ENCODE measurements at regions not wholly inside any gene's neighbourhood (a gene's known extent, or its start where the extent isn't known, plus 50 kb on each side); places are given as distances from the start of the nearest gene placed in this dataset.
"Not testable (repeated sequence)": the region's sequence is repeated elsewhere in the genome, so short reads cannot be mapped to it uniquely, and the experiment has no call there.

DNA sequence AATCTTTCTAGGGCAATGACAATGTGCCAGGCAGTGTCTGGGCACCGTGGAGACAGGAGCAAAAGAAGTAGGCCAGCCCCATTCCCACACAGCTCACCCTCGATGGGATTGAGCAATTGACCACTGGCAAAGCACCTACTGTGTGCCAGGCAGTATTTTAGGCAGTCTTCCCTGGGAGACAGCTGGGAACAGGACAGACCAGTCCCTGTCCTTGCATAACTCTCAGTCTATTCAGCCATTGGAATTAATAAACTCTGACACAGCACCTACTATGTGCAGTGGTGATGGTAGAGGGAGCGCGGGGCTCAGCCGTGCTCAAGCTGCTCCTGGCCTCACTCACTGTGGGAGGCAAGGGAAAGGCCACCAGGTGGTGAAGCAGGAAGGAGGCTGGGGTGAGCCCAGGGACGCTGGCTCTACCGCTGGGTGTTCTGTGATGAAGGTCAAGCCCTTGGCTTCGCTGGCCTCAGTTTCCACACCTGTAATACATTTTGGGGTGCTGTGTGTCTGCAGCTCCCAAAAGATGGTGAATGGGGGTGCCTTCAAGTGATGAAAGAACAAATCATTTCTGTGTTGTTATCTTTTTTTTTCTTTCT is 122.3 kb upstream of the PMEPA1 start:
- no peak for DNase-seq (ENCODE audit: low spot score)

DNA sequence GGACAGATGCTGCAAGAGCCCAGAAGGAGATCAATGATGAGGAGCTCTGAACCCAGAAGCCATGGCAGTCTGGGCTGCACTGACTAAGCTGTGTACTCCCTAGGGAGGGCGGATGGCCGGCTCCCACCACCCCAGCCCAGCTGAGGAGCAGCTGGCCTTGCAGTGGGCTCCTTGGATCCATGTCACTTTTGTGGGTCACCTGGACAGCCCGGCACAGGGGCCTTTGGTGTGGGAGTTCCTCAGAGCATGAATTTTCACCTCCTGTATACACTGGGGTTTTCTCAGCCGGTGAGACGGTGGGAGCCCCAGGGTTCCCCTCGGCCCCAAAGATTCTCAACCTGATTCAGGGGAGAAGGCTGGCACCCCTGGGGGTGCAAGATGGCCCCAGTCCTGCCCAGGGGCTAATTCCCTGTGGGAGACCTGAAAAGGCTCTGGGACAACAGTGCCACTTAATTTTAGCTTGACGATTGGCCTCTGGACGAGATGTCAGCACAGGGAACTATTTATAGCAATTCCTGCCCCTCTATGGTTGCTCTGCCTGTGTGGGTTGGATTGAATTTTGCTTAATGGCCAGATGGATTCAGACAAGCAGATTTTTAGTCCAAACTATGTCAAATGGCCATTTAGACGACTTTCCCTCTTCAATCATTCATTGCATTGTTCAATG is 121.6 kb upstream of the PMEPA1 start:
- DNase-seq (ENCODE audit: low spot score): no peak

DNA sequence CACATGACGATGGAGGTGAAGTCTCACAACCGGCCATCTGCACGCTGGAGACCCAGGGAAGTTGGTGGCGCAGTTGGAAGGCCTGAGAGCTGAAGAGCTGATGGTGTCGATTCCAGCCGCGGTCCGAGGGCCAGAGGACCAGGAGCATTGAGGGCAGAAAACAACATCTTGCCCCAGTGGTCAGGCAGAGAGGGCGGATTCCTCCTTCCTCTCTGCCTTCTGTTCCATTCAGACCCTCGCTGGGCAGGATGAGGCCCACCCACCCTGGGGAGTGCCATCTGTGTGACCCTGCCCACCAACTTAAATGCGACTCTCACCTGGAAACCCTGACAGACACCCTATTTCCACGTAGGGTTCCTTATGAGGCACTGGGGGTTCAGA is 120.7 kb upstream of the PMEPA1 start:
- DNase-seq (ENCODE audit: low spot score): no peak

DNA sequence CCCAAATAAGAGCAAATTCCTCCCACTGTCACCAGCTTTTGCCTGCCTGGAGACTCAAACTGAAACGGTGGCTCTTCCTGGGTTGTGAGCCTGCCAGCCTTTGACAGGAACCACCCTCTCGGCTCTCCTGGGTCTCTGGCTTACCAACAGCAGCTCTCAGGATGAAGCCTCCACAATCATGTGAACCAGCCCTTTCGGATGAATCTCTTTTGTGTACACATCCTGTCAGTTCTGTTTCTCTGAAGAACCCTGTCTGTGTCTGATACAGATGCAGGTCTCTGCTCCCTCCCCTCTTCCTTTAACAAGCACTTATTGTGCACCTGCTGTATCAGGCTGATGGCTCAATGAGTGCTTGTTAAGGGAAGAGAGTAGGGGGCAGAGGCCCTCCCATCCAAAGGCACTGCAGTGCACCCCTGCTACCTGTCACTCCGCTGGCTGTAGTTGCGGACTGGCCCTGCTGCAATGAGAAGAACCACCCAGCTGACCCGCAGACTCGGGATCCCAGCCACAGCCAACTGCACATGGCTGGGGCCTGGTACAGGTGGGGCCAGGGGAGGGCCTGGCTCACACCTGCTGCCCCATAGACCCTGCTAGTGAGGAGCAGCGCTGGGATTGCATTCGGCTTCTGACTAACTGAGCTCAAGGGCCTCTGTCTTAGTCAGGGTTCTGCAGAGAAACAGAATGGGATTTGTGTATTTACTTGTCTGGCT is 120.1 kb upstream of the PMEPA1 start:
- no peak for DNase-seq (ENCODE audit: low spot score)

DNA sequence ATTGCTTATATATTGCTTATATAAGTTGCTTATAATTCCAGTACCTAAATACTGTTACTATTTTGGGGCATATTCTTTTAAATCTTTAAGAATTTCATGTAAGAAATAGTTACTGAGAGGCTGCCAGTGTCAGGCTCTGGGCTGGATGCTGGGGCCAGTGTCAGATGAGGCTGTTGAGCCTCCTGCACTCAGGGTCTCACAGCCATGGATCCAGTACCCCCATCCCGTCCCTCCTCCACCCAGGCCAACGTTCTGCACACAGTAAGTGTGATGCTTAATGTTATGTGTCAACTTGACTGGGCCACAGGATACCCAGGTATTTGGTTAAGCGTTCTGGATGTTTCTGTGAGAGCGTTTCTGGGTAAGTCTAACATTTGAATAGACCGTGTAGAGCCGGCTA is 119.5 kb upstream of the PMEPA1 start:
- no peak for DNase-seq (ENCODE audit: low spot score)

DNA sequence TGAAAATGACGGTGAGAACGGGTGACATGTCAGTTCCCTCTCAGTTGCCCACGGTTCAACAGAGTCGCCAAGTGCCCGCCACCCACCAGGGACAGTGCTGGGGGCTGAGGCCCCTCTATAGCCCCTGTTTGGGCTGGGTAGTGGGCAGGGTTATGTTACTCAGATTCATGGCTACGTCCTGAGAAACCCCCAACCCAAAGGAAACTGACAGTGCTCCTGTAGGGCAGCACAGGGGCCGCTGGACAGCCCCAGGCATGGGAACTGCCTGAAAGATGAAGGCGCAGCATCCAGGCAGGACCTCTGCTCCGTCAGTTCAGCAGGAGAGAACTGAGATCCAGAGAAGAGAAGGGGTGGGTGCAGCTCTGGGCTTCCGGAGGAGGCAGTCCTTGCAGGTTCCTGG is 118.9 kb upstream of the PMEPA1 start:
- DNase-seq (ENCODE audit: low spot score): no peak

DNA sequence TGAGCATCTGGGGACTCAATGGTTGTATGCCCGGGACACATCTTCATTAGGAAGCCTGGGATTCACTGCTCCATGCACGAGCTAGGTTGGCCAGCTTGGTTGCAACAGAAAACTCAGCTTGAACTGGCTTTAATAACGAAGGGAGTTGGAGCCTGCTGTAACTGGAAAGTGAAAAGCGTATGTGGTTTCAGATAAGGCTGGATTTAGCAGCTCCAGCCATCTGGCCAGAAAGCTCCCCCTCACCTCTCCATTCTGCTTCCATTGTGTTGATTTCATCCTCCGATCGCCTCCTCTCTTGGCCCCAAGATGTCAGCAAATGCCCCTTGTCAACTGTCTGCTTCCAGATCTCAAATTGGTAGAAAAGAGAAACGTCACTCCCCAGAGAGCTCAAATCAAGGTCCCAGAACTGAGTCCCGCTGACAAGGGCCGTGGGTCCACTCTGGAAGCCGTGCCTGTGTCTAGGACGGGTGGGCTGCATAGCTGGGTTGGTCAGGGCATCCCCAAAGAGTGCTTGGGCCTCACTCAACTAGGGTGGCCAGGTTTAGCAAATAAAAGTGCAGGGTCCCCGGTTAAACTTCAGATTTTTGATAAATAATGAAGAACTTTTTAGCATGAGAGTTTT is 117.0 kb upstream of the PMEPA1 start:
- DNase-seq (ENCODE audit: low spot score): no peak

DNA sequence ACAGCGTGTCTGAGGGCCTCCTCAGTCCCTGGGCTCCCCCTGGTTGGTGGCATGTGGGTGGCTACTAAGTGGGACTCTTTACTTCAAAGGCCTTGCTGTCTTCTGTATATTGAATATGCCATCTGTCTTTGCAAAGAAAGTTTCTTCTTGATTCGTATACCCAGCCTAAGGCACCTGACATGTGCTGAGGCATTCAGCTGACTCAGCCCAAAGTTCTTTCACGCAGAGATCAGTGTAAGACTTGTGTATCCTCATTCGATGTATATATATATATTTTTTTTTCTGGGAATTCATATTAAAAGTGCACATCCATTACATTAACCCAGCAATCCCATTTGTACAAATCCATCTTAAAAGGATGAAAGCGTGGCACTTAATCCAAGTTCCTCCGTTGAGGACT is 115.1 kb upstream of the PMEPA1 start:
- DNase-seq (ENCODE audit: low spot score): no peak

DNA sequence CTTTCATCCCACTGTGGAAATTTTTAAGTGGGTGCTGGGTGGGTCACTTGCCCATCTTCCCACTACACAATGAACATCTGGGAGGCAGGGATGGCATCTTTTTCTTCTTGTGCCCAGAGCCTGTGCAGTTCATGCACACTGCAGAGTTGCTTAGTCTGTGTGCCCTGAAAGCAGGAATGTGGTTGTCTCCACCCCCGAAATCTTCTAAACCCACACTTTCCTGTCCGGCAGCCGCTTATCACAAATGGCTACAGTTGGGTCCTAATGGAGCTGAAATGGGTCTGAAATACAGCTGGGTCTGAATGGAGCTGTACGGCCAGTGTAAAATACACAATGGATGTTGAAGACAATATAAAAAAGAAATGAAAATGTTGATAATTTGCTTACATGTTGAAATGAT is 112.1 kb upstream of the PMEPA1 start:
- no peak for DNase-seq (ENCODE audit: low spot score)

DNA sequence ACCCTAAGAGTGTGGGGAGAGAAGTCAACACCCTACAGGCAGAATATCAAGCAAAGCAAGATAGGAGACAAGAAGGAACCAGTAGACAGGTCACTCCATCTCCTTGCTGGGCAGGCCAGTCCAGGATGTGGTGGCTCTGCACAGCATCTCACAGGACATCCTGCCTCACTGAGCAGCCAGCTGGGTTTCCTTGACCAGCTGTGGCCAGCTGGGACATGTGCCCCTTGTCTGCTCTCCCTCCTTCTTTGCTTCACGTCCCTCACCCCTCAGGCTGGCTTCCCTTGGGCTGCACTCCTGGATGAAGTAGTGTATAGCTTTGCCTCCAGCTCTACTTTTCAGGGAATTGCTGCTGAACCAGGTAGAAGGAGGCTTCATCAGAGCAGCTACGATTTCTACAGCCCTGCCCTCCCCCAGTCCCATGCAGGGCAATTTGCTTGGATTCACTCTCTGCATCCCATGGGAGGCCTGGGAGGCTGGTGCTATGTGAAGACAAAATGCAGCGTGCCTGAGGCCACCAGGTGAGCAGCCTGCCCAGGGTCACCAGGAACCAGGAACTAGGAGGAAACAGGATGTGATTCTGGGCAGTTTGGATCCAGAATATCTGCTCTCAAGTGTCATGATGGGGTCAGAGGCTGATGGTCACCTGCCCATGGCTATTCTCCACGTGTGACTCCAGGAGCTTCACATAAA is 110.0 kb upstream of the PMEPA1 start:
- DNase-seq (ENCODE audit: low spot score): no peak

DNA sequence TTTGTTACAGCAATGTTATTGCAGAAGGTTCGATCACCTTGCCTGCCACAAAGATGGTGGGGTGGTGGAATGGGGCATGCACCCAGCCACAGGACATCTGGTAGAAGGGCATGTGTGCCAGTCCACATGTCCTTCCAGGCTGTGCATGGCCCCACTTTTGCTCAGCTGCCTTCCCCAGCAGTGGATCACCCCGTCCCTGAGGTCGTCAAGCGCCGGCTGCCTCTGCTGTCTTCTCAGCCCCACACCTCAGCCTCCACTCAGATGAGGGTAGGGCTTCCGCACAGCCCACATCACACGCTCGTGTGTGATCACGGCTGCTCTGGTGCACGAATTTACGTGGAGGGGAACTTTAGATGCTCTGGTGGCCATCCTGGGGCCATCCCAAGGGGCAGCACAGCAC is 109.5 kb upstream of the PMEPA1 start:
- DNase-seq (ENCODE audit: low spot score): no peak

DNA sequence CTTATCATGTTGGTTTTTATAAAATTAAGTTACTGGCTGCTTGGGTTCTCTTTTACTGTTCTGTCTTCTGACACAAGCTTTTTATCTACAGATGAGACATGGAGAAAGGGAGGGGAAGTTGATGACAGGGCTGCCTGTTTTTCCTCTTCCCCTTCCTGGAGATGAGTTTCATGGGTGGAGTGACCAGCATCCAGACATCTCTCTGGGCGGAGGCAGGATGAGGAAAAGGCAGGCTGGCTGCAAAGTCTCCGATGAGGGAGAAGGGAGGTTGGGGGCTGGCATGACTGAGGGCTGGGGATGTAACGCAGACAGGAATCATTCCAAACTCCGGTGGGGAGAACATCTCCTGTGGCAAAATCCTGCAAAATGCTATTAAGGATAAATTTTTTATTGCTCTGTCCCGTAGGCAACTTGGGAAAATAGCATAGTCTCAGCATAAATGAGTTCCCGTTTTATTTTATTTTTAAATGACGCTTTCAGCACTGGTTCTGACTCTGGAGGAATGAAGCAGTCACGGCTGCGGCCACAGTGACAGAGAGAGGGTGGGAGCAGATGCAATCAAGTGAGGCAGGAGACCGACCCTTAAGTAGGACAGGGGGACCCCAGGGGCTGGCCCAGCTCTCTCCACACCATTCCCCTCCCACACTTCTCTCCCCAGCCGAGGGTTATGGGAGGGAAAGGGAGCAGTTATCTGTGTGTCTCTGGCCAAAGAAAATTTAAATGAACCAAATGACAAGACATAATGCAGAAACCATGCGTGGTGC is 108.8 kb upstream of the PMEPA1 start:
- no peak for DNase-seq (ENCODE audit: low spot score)

DNA sequence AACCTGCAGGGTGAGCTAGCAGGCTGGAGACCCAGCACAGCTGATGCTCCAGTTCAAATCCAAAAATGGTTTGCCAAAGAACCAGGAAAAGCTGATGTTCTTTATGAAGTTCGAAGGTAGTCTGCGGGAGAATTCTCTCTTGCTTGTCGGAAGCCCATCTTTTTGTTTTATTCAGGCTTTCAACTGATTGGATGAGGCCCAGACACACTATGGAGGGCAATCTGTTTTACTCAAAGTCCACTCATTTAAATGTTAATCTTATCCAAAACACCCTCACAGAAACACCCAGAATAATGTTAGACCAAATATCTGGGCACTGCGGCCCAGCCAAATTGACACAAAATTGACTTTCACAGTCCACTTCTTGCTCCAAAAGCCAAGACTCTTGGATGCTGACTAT is 105.6 kb upstream of the PMEPA1 start:
- DNase-seq (ENCODE audit: low spot score): no peak

DNA sequence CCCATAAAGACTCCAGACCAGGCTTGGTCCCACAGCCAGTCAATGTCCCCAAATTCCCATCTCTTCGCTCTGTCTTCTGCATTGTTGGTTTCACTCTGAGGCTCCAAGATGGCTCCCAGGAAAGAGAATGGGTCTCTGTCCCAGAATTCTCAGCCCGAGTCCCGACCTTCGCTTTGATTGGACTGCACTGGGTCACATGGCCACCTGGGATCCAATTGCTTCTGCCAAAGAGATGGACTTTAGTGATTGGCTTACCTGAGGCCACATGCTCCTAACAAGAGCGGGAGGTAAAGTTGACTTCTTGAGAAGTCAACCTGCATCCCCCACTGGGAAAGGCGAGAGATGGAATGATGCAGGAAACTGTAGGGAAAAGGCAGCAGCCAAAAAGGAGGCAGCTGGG is 104.7 kb upstream of the PMEPA1 start:
- no peak for DNase-seq (ENCODE audit: low spot score)

DNA sequence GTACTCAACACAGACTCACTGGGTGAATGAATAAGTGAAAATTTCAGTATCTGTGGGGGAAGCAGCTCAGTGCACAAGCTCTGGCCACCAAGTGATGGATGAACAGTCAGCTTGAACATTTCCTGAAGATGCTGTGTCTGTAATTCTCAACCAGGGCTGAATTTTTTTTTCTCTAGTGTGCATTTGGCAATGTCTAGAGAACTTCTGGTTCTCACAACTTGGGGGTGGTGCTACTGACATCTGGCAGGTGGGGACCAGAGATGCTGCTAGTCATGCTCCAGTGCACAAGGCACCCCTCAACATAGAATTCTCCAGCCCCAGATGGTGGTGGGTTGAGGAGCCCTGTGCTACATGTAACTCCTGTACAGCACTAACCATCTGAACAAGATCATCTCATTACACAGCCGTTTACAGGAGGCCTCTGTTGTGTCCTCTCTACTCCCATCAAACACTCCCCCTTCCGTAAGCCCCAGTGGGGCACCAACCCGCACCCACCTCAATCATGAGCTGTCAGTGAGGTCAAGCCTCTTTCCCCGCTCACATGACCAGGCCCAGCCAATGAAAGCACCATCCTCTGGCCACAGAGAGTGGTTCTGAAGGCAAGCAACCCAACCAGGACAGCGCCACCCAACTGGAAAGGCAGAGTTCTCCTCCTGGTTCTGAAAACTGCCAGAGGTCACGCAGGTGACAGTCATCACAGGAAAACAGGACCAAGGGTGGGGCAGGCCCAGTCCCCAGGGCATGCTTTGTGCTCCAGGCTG is 103.9 kb upstream of the PMEPA1 start:
- DNase-seq (ENCODE audit: low spot score): no peak

DNA sequence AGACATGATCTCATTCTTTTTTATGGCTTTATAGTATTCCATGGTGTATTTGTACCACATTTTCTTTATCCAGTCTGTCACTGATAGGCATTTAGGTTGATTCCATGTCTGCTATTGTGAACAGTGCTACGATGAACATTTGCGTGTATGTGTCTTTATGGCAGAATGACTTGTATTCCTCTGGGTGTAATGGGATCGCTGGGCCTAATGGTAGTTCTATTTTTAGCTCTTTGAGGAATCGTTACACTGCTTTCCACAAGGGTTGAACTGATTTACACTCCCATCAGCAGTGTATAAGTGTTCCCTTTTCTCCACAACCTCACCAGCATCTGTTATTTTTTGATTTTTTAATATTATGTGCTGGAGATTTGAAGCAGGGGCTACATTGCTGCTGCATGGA is 102.8 kb upstream of the PMEPA1 start:
- DNase-seq (ENCODE audit: low spot score): not testable (repeated sequence)

DNA sequence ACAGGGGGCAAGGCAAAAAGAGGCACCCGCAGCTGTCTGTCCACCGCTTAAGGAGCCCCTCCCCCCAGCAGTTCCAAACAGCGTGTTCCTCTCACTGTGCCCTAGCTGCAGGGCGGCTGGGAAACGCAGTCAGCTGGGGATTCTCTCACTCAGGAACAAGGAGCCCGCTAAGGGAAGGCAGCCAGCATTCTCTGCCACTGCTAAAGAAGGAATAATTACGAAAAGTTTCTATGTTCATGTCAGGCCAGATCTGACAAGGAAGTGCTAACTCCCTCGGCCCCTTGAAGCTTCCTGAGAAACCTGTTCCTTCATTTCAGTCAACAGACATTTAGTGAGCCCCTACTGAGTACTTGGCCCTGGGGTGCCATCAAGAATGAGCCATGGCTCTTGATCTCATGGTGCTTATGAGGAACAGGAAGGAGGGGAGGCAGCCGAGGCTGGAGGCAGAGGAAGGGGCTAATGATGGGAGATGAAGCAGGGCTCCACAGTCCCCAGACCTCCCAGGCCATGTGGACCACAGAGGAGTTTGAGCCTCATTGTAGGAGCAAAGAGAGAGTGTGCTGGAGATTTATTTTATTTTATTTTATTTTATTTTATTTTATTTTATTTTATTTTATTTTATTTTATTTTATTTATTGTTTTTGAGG is 101.7 kb upstream of the PMEPA1 start:
- no peak for DNase-seq (ENCODE audit: low spot score)

DNA sequence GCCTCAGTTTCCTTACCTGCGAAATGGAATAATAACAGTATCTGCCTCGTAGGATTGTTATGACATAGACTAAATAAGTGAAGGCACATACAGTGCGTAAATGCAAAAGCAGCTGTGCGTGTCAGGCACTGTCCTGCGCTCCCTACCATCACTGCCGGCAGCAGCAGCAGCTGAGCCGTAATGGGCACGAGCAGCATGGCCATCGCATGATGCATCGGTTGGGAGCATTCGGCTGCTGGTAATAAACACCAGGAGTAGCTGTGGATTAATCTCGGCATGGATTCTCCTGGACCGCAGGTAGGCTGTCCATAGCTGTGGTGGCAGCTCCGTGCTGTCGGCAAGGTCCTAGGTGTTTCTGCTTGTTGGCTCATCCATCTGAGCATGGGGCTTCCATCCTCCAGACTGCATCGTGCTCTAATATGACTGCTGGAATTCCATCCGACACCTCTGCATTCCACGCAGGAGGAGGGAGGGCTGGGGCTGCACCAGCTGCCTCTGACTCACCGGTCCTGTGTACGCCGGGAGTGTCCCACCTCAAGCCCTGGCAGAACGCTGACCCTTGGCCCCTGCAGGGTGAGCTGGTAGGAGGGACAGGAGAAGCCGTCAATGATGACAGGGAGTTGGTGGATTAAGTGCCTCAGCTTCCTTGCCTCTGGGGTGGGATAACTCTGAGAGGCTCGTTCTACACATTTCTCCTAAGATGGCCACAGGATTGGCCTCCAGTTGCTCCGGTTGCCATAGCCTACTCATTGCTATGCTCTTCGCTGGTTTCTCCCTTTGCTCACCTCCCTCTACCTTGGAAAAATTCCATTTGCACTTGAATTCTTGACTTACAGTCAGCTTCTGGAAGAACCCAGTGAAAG is 100.9 kb upstream of the PMEPA1 start:
- peak; percentile 24 for DNase-seq (ENCODE audit: low spot score)

DNA sequence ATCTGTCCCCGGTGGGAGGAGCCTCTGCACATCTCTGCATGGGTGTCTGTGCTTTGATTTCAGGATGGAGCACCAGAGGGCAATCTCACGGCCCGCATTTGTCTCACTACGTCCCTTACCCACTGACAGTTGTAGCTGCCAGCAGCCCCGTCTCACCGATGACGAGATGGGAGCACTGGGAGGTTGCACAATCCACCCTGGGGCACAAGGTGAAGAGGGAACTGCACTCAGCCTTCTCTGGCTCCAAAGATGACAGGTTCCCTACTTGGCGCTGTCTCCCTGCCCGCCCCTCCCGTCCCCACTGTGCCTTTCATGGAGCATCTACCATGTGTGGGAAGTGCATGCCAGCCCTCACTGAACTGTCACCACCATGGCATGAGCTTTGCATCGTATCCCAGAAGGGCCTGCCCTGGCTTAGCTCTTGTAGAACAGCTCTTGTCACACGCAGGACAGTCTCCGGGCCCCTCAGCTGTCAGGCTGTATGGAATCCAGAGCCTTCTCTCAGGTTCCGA is 99.9 kb upstream of the PMEPA1 start:
- DNase-seq (ENCODE audit: low spot score): no peak

Data from H4 (cell line).